PC-9 (cell line): ENCODE measurements at regions not wholly inside any gene's neighbourhood (a gene's known extent, or its start where the extent isn't known, plus 50 kb on each side); places are given as distances from the start of the nearest gene placed in this dataset.
"Not testable (repeated sequence)": the region's sequence is repeated elsewhere in the genome, so short reads cannot be mapped to it uniquely, and the experiment has no call there.

ENCODE experiments used
- EZH2 ChIP-seq: fragments of 200-600 bp; sonication (generic); IDR thresholded peaks from 2 replicates; pipeline ENCODE4 v1.8.0; 2017; ENCODE audit warnings: antibody characterized with exemption, low read depth
- TF ChIP-seq, protein P1 (sequence below): fragments of 200-600 bp; sonication (generic); conservative IDR thresholded peaks from 2 replicates; pipeline ENCODE4 v1.6.1; 2017; ENCODE audit warnings: mixed run types, antibody characterized with exemption, mild to moderate bottlenecking, moderate library complexity

DNA sequence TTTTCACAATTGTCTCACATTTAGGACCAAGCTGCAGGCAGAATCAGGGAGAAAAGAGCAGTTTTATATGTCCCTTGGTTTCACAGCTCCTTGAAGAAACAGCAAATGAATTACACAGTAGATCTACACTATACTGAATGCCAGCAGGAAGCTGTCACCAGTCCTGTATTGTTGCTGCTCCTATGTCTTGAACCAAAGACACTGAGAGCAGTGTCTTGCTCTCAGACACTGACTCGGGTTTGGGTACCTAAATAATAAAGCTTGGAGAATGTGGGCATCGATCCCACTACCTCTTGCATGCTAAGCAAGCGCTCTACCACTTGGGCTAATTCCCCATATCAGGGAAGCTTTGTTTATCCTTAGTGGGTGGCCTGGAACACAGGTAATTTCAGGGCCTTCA lies 552.7 kb downstream of the PRIM2 start:
- not testable (repeated sequence) for TF ChIP-seq EZH2
- TF ChIP-seq, protein P1, sequence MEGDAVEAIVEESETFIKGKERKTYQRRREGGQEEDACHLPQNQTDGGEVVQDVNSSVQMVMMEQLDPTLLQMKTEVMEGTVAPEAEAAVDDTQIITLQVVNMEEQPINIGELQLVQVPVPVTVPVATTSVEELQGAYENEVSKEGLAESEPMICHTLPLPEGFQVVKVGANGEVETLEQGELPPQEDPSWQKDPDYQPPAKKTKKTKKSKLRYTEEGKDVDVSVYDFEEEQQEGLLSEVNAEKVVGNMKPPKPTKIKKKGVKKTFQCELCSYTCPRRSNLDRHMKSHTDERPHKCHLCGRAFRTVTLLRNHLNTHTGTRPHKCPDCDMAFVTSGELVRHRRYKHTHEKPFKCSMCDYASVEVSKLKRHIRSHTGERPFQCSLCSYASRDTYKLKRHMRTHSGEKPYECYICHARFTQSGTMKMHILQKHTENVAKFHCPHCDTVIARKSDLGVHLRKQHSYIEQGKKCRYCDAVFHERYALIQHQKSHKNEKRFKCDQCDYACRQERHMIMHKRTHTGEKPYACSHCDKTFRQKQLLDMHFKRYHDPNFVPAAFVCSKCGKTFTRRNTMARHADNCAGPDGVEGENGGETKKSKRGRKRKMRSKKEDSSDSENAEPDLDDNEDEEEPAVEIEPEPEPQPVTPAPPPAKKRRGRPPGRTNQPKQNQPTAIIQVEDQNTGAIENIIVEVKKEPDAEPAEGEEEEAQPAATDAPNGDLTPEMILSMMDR, result not testable (repeated sequence)
